ENCODE measurements at regions not wholly inside any gene's neighbourhood (a gene's known extent, or its start where the extent isn't known, plus 50 kb on each side); places are given as distances from the start of the nearest gene placed in this dataset.
A peak's percentile ranks its signal among the peaks of the same experiment; 100 is the strongest.

- peak; percentile 98 for DNase-seq (ENCODE audit: low read depth, low spot score)
Measured at GRCh38 chr1:59150577-59151386, 146.1 kb upstream of the FGGY start.

GRCh38 chr1:59151387-59151761 lies 145.5 kb upstream of the FGGY start:
- DNase-seq (ENCODE audit: low read depth, low spot score): no peak
- CTCF ChIA-PET: interaction anchor here (1.2 to 1.7 kb wide), 2 partner anchors 412 to 548 kb away, joined by 3 to 5 read pairs; no protein-coding TSS in a partner anchor
- no peak for TF ChIP-seq CTCF (IDR thresholded peaks at IDR 0.05; ENCODE audit: insufficient read depth, low read length, missing control alignments)
- H3K4me3 ChIP-seq (ENCODE audit: low read depth, low read length): peak overlapping the region; percentile 1; the same call in 1 of the 2 replicates
- POLR2A ChIA-PET: interaction anchor here (1.0 to 2.0 kb wide), 7 partner anchors 12 to 541 kb away, joined by 3 to 14 read pairs (median 5); partner anchors contain the start of gene JUN

More at GRCh38 chr1:59150577-59151386, 146.1 kb upstream of the FGGY start:
- ChIA-PET CTCF (interaction anchor here (0.6 to 1.7 kb wide), 3 partner anchors 25 to 549 kb away, joined by 3 to 5 read pairs (median 3); no protein-coding TSS in a partner anchor), POLR2A (interaction anchor here (1.0 to 2.0 kb wide), 7 partner anchors 13 to 542 kb away, joined by 3 to 14 read pairs (median 5); partner anchors contain the start of gene JUN)
- no peak for TF ChIP-seq CTCF (IDR thresholded peaks at IDR 0.05; ENCODE audit: insufficient read depth, low read length, missing control alignments)
- H3K4me3 ChIP-seq (ENCODE audit: low read depth, low read length): peak overlapping the region; percentile 44

- ChIA-PET POLR2A (interaction anchor here (1.3 to 2.0 kb wide), 4 partner anchors 12 to 368 kb away, joined by 3 to 14 read pairs (median 8); partner anchors contain the start of gene JUN), CTCF (interaction anchor here (0.9 to 1.7 kb wide), 3 partner anchors 412 to 548 kb away, joined by 3 to 5 read pairs (median 3); no protein-coding TSS in a partner anchor)
- H3K4me3 ChIP-seq (ENCODE audit: low read depth, low read length): no peak overlapping the region
- TF ChIP-seq CTCF (IDR thresholded peaks at IDR 0.05; ENCODE audit: insufficient read depth, low read length, missing control alignments): no peak
- no peak for DNase-seq (ENCODE audit: low read depth, low spot score)
Measured at GRCh38 chr1:59151860-59152259, 145.0 kb upstream of the FGGY start.

- ChIA-PET CTCF (interaction anchor here (0.9 to 1.7 kb wide), 2 partner anchors 417 to 547 kb away, joined by 3 to 5 read pairs; no protein-coding TSS in a partner anchor), POLR2A (interaction anchor here (1.3 kb wide), 1 partner anchor 143 kb away, joined by 3 read pairs; no protein-coding TSS in a partner anchor)
- no peak for TF ChIP-seq CTCF (IDR thresholded peaks at IDR 0.05; ENCODE audit: insufficient read depth, low read length, missing control alignments)
- H3K4me3 ChIP-seq (ENCODE audit: low read depth, low read length): no peak overlapping the region
- DNase-seq (ENCODE audit: low read depth, low spot score): no peak
Measured at GRCh38 chr1:59152511-59152910, 144.4 kb upstream of the FGGY start.

GRCh38 chr1:59154401-59154800 lies 142.5 kb upstream of the FGGY start:
- no peak for TF ChIP-seq CTCF (IDR thresholded peaks at IDR 0.05; ENCODE audit: insufficient read depth, low read length, missing control alignments)
- DNase-seq (ENCODE audit: low read depth, low spot score): no peak
- ChIA-PET CTCF (interaction anchor here (1.0 to 1.4 kb wide), 2 partner anchors 10 to 545 kb away, joined by 3 to 4 read pairs; no protein-coding TSS in a partner anchor), POLR2A (no interaction called here)
- no peak overlapping the region for H3K4me3 ChIP-seq (ENCODE audit: low read depth, low read length)

GRCh38 chr1:59155351-59155750 lies 141.5 kb upstream of the FGGY start:
- CTCF ChIA-PET: interaction anchor here (0.6 to 1.4 kb wide), 5 partner anchors 9 to 544 kb away, joined by 3 to 4 read pairs (median 3); partner anchors contain the start of gene JUN

More at GRCh38 chr1:59155351-59155750, 141.5 kb upstream of the FGGY start:
- POLR2A ChIA-PET: interaction anchor here (1.2 to 2.0 kb wide), 2 partner anchors 11 to 220 kb away, joined by 4 read pairs; no protein-coding TSS in a partner anchor
- no peak overlapping the region for H3K4me3 ChIP-seq (ENCODE audit: low read depth, low read length)
- DNase-seq (ENCODE audit: low read depth, low spot score): no peak
- no peak for TF ChIP-seq CTCF (IDR thresholded peaks at IDR 0.05; ENCODE audit: insufficient read depth, low read length, missing control alignments)
